Fibroblast of lung (primary cell): ENCODE measurements at regions not wholly inside any gene's neighbourhood (a gene's known extent, or its start where the extent isn't known, plus 50 kb on each side); places are given as distances from the start of the nearest gene placed in this dataset.

Experiments
- DNase-seq, 2 donors: peaks; one replicate each; pipeline versions ENCODE4 v3.0.0 to v3.0.0-alpha.2; 2010; ENCODE audit warnings: low read depth in 2 of 2
- H2AFZ ChIP-seq: 2 replicates; pipeline ENCODE4 v1.5.1; 2012; ENCODE audit warnings: low read length, control low read depth, inconsistent platforms
- H3K27ac ChIP-seq: 2 replicates; pipeline ENCODE4 v1.5.1; 2011; ENCODE audit warnings: low read length, control low read depth; ENCODE audit not compliant: insufficient read depth
- H3K27me3 ChIP-seq: 2 replicates; pipeline ENCODE4 v1.5.1; 2011; ENCODE audit warnings: mild to moderate bottlenecking, low read length; ENCODE audit not compliant: control insufficient read depth, insufficient read depth
- H3K36me3 ChIP-seq: 2 replicates; pipeline ENCODE4 v1.5.1; 2011; ENCODE audit warnings: low read length; ENCODE audit not compliant: control insufficient read depth, insufficient read depth
- H3K4me1 ChIP-seq: 2 replicates; pipeline ENCODE4 v1.5.1; 2011; ENCODE audit warnings: low read length; ENCODE audit not compliant: control insufficient read depth, insufficient read depth; ENCODE audit errors: extremely low read depth
- H3K4me2 ChIP-seq: 2 replicates; pipeline ENCODE4 v1.5.1; 2011; ENCODE audit warnings: low read length, control low read depth; ENCODE audit not compliant: insufficient read depth; ENCODE audit errors: extremely low read depth
- H3K4me3 ChIP-seq, 4 experiments: fragments of 200-600 bp in 1 of 4; sonication (generic) in 1 of 4; replicated peaks in 1 of 4; 2 replicates each; pipeline ENCODE4 v1.5.1; 2011 to 2016; ENCODE audit warnings: low read length in 4 of 4, low read depth in 3 of 4, mild to moderate bottlenecking in 3 of 4, control low read depth in 2 of 4, inconsistent platforms in 1 of 4, mixed read lengths in 1 of 4; ENCODE audit not compliant: insufficient read depth in 1 of 4; ENCODE audit errors: control extremely low read depth in 1 of 4
- H3K79me2 ChIP-seq: 2 replicates; pipeline ENCODE4 v1.5.1; 2012; ENCODE audit warnings: mild to moderate bottlenecking, low read length, inconsistent platforms; ENCODE audit not compliant: control insufficient read depth, insufficient read depth
- H3K9ac ChIP-seq: 2 replicates; pipeline ENCODE4 v1.5.1; 2011; ENCODE audit warnings: mild to moderate bottlenecking, low read length, control low read depth; ENCODE audit not compliant: insufficient read depth
- H3K9me3 ChIP-seq: 2 replicates; pipeline ENCODE4 v1.5.1; 2012; ENCODE audit warnings: low read depth, low read length; ENCODE audit not compliant: control insufficient read depth, insufficient read depth
- H4K20me1 ChIP-seq: 2 replicates; pipeline ENCODE4 v1.5.1; 2011; ENCODE audit warnings: low read length; ENCODE audit not compliant: control insufficient read depth, insufficient read depth; ENCODE audit errors: extremely low read depth
- CTCF ChIP-seq, 2 donors: IDR thresholded peaks in 1 of 2; conservative IDR thresholded peaks in 1 of 2; 1 replicate in 1 of 2; 2 replicates in 1 of 2; pipeline ENCODE4 v1.5.1; 2011 to 2012; ENCODE audit warnings: low read length in 2 of 2, control low read depth in 1 of 2, inconsistent platforms in 1 of 2, low read depth in 1 of 2, mild to moderate bottlenecking in 1 of 2
- EZH2 ChIP-seq: IDR thresholded peaks from 2 replicates; pipeline ENCODE4 v1.5.1; 2012; ENCODE audit warnings: low read length, control low read depth, mild to moderate bottlenecking; ENCODE audit errors: missing control alignments

GRCh38 chr5:82905986-82906385 is 171.2 kb downstream of the TMEM167A start:
- Histone ChIP-seq H3K4me1 (no peaks in the 10 kb centered on the region), H3K9ac (no peak overlapping the region), H3K4me2 (no peak overlapping the region), H4K20me1 (no peaks in the 10 kb centered on the region), H3K36me3 (no peaks in the 10 kb centered on the region), H3K9me3 (no peaks in the 10 kb centered on the region), H3K27me3 (no peaks in the 10 kb centered on the region), H2AFZ (no peak overlapping the region), H3K4me3 (no peak overlapping the region), H3K27ac (no peak overlapping the region), H3K79me2 (no peaks in the 10 kb centered on the region)
- DNase-seq, result no peak
- no peak for TF ChIP-seq EZH2

- no peak overlapping the region for H3K9ac ChIP-seq
- DNase-seq, result no peak
- H4K20me1 ChIP-seq, result no peaks in the 10 kb centered on the region
- H3K79me2 ChIP-seq, result no peaks in the 10 kb centered on the region
- H3K27me3 ChIP-seq, result no peaks in the 10 kb centered on the region
- H3K4me3 ChIP-seq, result no peak overlapping the region
- H3K9me3 ChIP-seq, result no peaks in the 10 kb centered on the region
- TF ChIP-seq CTCF (conservative IDR thresholded peaks at IDR 0.05 in 1 of 2, IDR thresholded peaks at IDR 0.05 in 1 of 2; ENCODE audit: low read depth in 1 of 2, low read length in 2 of 2) (no peak), EZH2 (no peak)
- H2AFZ ChIP-seq, result no peak overlapping the region
- no peaks in the 10 kb centered on the region for H3K36me3 ChIP-seq
- H3K4me1 ChIP-seq, result no peaks in the 10 kb centered on the region
- H3K4me2 ChIP-seq, result no peak overlapping the region
- H3K27ac ChIP-seq, result no peak overlapping the region
Observed at GRCh38 chr5:82901281-82901888, 175.8 kb downstream of the TMEM167A start.

DNA sequence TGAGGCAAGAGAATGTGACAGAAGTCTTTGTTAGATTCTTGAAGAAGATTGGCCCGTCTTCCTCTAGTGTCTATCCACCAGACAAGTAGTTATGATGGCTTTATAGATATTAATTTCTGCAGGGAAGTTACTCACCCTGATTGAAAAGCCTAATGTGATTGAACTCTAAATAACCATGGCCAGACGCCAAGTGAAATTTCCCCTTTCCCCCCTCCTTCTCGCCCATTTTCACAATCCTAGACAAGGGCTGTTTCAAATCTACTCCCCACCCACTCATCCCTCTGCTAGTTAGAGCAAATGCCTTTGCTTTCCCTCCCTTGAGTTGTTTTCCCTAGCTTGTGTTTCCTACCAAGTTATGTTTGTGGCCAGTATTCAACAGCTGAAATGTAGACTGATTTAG is 182.5 kb downstream of the TMEM167A start:
- H2AFZ ChIP-seq, result no peak overlapping the region
- DNase-seq, result peak in 1 of 2 donors; percentile 21
- TF ChIP-seq EZH2 (no peak), CTCF (conservative IDR thresholded peaks at IDR 0.05 in 1 of 2, IDR thresholded peaks at IDR 0.05 in 1 of 2; ENCODE audit: low read depth in 1 of 2, low read length in 2 of 2) (no peak)

More for the DNA sequence above, 182.5 kb downstream of the TMEM167A start:
- Histone ChIP-seq H3K9ac (no peak overlapping the region), H3K9me3 (no peaks in the 10 kb centered on the region), H3K27ac (no peak overlapping the region), H3K4me3 (no peak overlapping the region), H3K4me1 (no peaks in the 10 kb centered on the region), H3K4me2 (no peak overlapping the region), H4K20me1 (no peaks in the 10 kb centered on the region), H3K27me3 (no peaks in the 10 kb centered on the region), H3K36me3 (no peaks in the 10 kb centered on the region), H3K79me2 (no peaks in the 10 kb centered on the region)
